Smooth muscle cell (in vitro differentiated cells): ENCODE measurements at regions not wholly inside any gene's neighbourhood (a gene's known extent, or its start where the extent isn't known, plus 50 kb on each side); places are given as distances from the start of the nearest gene placed in this dataset.
"Not testable (repeated sequence)": the region's sequence is repeated elsewhere in the genome, so short reads cannot be mapped to it uniquely, and the experiment has no call there.

Experiments used
- DNase-seq: peaks from one replicate; lab custom pipeline; 2025; ENCODE audit not compliant: unreplicated experiment; lab: John Stamatoyannopoulos, UW
- H2AFZ ChIP-seq: fragments of 200-600 bp; sonication (generic); 2 replicates; pipeline ENCODE4 v1.6.0; 2016; ENCODE audit warnings: antibody characterized with exemption, low read depth, mild to moderate bottlenecking
- H3F3A ChIP-seq: fragments of 200-600 bp; sonication (generic); 2 replicates; pipeline ENCODE4 v1.6.0; 2017; ENCODE audit warnings: antibody characterized with exemption, low read depth
- H3K27ac ChIP-seq: fragments of 200-600 bp; sonication (generic); 2 replicates; pipeline ENCODE4 v1.5.1; 2016; ENCODE audit warnings: low read depth, mild to moderate bottlenecking
- H3K27me3 ChIP-seq: fragments of 200-600 bp; sonication (generic); 2 replicates; pipeline ENCODE4 v1.6.1; 2016; ENCODE audit warnings: low read depth, mild to moderate bottlenecking
- H3K36me3 ChIP-seq: fragments of 200-600 bp; sonication (generic); 2 replicates; pipeline ENCODE4 v1.5.1; 2016; ENCODE audit warnings: low read depth
- H3K4me1 ChIP-seq: fragments of 200-600 bp; sonication (generic); 2 replicates; pipeline ENCODE4 v1.5.1; 2016; ENCODE audit warnings: low read depth
- H3K4me2 ChIP-seq: fragments of 200-600 bp; sonication (generic); 2 replicates; pipeline ENCODE4 v1.6.0; 2016; ENCODE audit warnings: mild to moderate bottlenecking
- H3K4me3 ChIP-seq: fragments of 200-600 bp; sonication (generic); 2 replicates; pipeline ENCODE4 v1.5.1; 2016; ENCODE audit warnings: mild to moderate bottlenecking
- H3K79me2 ChIP-seq: fragments of 200-600 bp; sonication (generic); 2 replicates; pipeline ENCODE4 v1.6.0; 2016; ENCODE audit warnings: low read depth, mild to moderate bottlenecking
- H3K9ac ChIP-seq: fragments of 200-600 bp; sonication (generic); 2 replicates; pipeline ENCODE4 v1.6.0; 2016; ENCODE audit warnings: low read depth
- H3K9me3 ChIP-seq: fragments of 200-600 bp; sonication (generic); replicated peaks from 2 replicates; pipeline ENCODE4 v1.5.1; 2016; ENCODE audit warnings: low read depth
- H4K20me1 ChIP-seq: fragments of 200-600 bp; sonication (generic); 2 replicates; pipeline ENCODE4 v1.6.0; 2016; ENCODE audit warnings: low read depth
- CTCF ChIP-seq: fragments of 200-600 bp; sonication (generic); IDR thresholded peaks from 2 replicates; pipeline ENCODE4 v1.5.1; 2017; ENCODE audit warnings: borderline replicate concordance, mild to moderate bottlenecking, antibody characterized with exemption; ENCODE audit not compliant: insufficient read depth, poor library complexity, severe bottlenecking
- WGBS: methylation state at CpG from one replicate; pipeline ENCODE4 v1.1.7; 2016; ENCODE audit warnings: low lambda C conversion rate; 5-methylcytosine and 5-hydroxymethylcytosine counted together

- Histone ChIP-seq H3K27me3 (no peaks in the 10 kb centered on the region), H3K4me1 (no peaks in the 10 kb centered on the region), H3K4me3 (no peak overlapping the region), H3K9ac (no peak overlapping the region), H2AFZ (no peak overlapping the region), H3K79me2 (no peaks in the 10 kb centered on the region), H4K20me1 (no peaks in the 10 kb centered on the region), H3K27ac (no peak overlapping the region), H3K9me3 (no peaks in the 10 kb centered on the region), H3F3A (no peaks in the 10 kb centered on the region), H3K36me3 (no peaks in the 10 kb centered on the region), H3K4me2 (no peak overlapping the region)
- WGBS, result 32% methylated on average over 2 of the region's 2 CpGs
- DNase-seq, result no peak
- no peak for TF ChIP-seq CTCF
Measured at GRCh38 chr3:73148206-73148605, 86.7 kb downstream of the EBLN2 start.

- no peaks in the 10 kb centered on the region for H3K9me3 ChIP-seq
- WGBS, result 70% methylated on average over 2 of the region's 2 CpGs
- H3K4me1 ChIP-seq, result no peaks in the 10 kb centered on the region
- H4K20me1 ChIP-seq, result no peaks in the 10 kb centered on the region
- no peak overlapping the region for H3K4me3 ChIP-seq
- H3K4me2 ChIP-seq, result no peak overlapping the region
- H2AFZ ChIP-seq, result no peak overlapping the region
- no peak for DNase-seq
- no peak overlapping the region for H3K9ac ChIP-seq
- no peak for TF ChIP-seq CTCF
- H3F3A ChIP-seq, result no peaks in the 10 kb centered on the region
- no peak overlapping the region for H3K27ac ChIP-seq
- H3K79me2 ChIP-seq, result no peaks in the 10 kb centered on the region
- H3K36me3 ChIP-seq, result no peaks in the 10 kb centered on the region
- H3K27me3 ChIP-seq, result no peaks in the 10 kb centered on the region
Measured at GRCh38 chr3:73148682-73149081, 87.2 kb downstream of the EBLN2 start.

GRCh38 chr3:73150369-73151130 lies 89.1 kb downstream of the EBLN2 start:
- Histone ChIP-seq H3K4me3 (no peak overlapping the region), H3F3A (no peaks in the 10 kb centered on the region), H2AFZ (no peak overlapping the region), H4K20me1 (no peaks in the 10 kb centered on the region), H3K4me1 (peaks cover 3% of the 10 kb centered on the region), H3K27me3 (no peaks in the 10 kb centered on the region), H3K9me3 (no peaks in the 10 kb centered on the region), H3K79me2 (no peaks in the 10 kb centered on the region), H3K36me3 (no peaks in the 10 kb centered on the region), H3K9ac (no peak overlapping the region), H3K4me2 (no peak overlapping the region), H3K27ac (no peak overlapping the region)
- DNase-seq, result no peak
- 96% methylated on average over 5 of the region's 5 CpGs for WGBS
- TF ChIP-seq CTCF, result no peak

GRCh38 chr3:73152571-73152970 lies 91.1 kb downstream of the EBLN2 start:
- not testable (repeated sequence) for H3K9ac ChIP-seq, DNase-seq, H3K4me1 ChIP-seq, H3K27ac ChIP-seq, H3K36me3 ChIP-seq, H3K9me3 ChIP-seq, H3K4me2 ChIP-seq, H4K20me1 ChIP-seq, H3F3A ChIP-seq, H3K27me3 ChIP-seq, H3K79me2 ChIP-seq, H3K4me3 ChIP-seq, H2AFZ ChIP-seq
- WGBS, result 97% methylated on average over 22 of the region's 22 CpGs

- H3K27me3 ChIP-seq, H3K9me3 ChIP-seq, DNase-seq, H3K9ac ChIP-seq, H4K20me1 ChIP-seq, H3K36me3 ChIP-seq, H3K4me3 ChIP-seq, H3K4me1 ChIP-seq, H3K27ac ChIP-seq, H3K4me2 ChIP-seq, H3K79me2 ChIP-seq, H2AFZ ChIP-seq, H3F3A ChIP-seq: not testable (repeated sequence)
- 97% methylated on average over 2 of the region's 2 CpGs for WGBS
Measured at GRCh38 chr3:73153057-73153456, 91.6 kb downstream of the EBLN2 start.

GRCh38 chr3:73154261-73154660 lies 92.8 kb downstream of the EBLN2 start:
- H3K9ac ChIP-seq, H3K27me3 ChIP-seq, H2AFZ ChIP-seq, H3K4me1 ChIP-seq, H3K9me3 ChIP-seq, H3K36me3 ChIP-seq, DNase-seq, H3K4me2 ChIP-seq, H3K27ac ChIP-seq, H3F3A ChIP-seq, H4K20me1 ChIP-seq, H3K79me2 ChIP-seq, H3K4me3 ChIP-seq: not testable (repeated sequence)
- WGBS, result 46% methylated on average over 3 of the region's 3 CpGs
